Bronchial epithelial cell (primary cell): ENCODE measurements at regions not wholly inside any gene's neighbourhood (a gene's known extent, or its start where the extent isn't known, plus 50 kb on each side); places are given as distances from the start of the nearest gene placed in this dataset.
"Not testable (repeated sequence)": the region's sequence is repeated elsewhere in the genome, so short reads cannot be mapped to it uniquely, and the experiment has no call there.

Experiments used
- DNase-seq: peaks from one replicate; pipeline ENCODE4 v3.0.0-alpha.2; 2010; ENCODE audit warnings: low read depth
- FAIRE-seq: peaks from 2 replicates; lab custom pipeline; 2011; peaks lifted over from hg19 to GRCh38; lab: Jason Lieb, UNC
- H3K27me3 ChIP-seq: 2 replicates; pipeline ENCODE4 v1.5.1; 2011; ENCODE audit warnings: low read length; ENCODE audit not compliant: control insufficient read depth, insufficient read depth
- H3K36me3 ChIP-seq: 2 replicates; pipeline ENCODE4 v1.5.1; 2011; ENCODE audit warnings: low read length; ENCODE audit not compliant: control insufficient read depth, insufficient read depth
- H3K4me3 ChIP-seq: 2 replicates; pipeline ENCODE4 v1.5.1; 2011; ENCODE audit warnings: mild to moderate bottlenecking, low read depth, low read length, control low read depth
- CTCF ChIP-seq: IDR thresholded peaks from 2 replicates; pipeline ENCODE4 v1.5.1; 2011; ENCODE audit warnings: mild to moderate bottlenecking, moderate library complexity, low read length, control low read depth, inconsistent platforms; ENCODE audit not compliant: insufficient read depth, severe bottlenecking

DNA sequence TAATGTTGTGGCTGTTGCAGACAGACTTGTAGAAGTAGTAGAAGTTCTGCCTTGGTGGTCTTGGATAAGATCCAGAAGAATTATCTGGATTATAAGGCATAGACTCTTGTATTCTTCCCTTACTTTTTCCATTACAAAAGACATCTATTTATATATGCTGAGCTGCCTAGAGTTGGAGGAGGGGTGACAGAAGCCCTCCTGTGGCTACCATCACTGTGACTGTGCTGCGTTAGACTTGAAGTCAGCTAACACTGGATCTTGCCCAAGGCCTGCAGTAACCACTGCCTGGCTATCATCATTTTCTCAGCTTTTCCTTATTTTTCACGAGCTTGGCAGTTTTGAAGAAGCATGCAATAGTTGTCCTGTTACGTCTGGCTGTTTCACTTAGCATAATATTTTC, 684.8 kb upstream of the BCHE start:
- no peak overlapping the region for H3K4me3 ChIP-seq
- DNase-seq = no peak
- TF ChIP-seq CTCF = no peak
- no peaks in the 10 kb centered on the region for H3K36me3 ChIP-seq
- no peaks in the 10 kb centered on the region for H3K27me3 ChIP-seq
- FAIRE-seq = no peak

DNA sequence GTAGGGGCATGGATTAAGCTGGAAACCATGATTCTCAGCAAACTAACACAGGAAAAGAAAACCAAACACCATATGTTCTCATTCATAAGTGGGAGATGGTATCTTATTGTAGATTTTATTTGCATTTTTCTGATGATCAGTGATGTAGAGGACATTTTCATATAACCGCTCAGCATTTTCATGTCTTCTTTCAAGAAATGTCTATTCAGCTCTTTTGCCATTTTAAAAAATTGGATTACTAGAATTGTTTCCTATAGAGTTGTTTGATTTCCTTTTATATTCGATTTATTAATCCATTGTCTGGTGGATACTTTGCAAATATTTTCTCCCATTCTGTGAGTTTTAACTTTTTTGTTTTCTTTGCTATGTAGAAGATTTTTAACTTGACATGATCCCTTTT, 682.2 kb upstream of the BCHE start:
- Histone ChIP-seq H3K27me3 (no peaks in the 10 kb centered on the region), H3K36me3 (no peaks in the 10 kb centered on the region), H3K4me3 (no peak overlapping the region)
- no peak for FAIRE-seq
- DNase-seq = no peak
- no peak for TF ChIP-seq CTCF

GRCh38 chr3:166518040-166518439, 680.8 kb upstream of the BCHE start:
- Histone ChIP-seq H3K27me3 (no peaks in the 10 kb centered on the region), H3K36me3 (no peaks in the 10 kb centered on the region), H3K4me3 (no peak overlapping the region)
- no peak for FAIRE-seq
- no peak for DNase-seq
- TF ChIP-seq CTCF = no peak

DNA sequence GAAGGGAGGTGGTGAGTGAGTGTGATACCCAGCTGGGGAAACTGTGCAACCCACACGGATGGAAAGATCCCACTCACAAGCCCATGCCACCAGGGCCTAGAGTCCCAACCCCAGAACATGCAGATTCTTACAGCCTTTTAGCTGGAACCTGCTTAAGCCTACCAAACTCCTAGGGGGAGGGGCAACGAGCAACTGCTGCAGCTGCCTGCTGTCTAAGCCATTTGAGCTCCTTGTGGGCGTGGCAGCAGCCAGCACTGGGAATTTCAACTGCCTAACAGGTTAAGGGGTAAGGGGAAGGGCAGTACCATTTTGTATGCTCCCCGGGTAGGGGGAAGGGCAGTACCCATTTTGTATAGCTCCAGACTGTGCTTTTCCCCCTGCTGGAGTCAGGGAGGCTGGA, 673.2 kb upstream of the BCHE start:
- H3K4me3 ChIP-seq = no peak overlapping the region
- H3K36me3 ChIP-seq = no peaks in the 10 kb centered on the region
- H3K27me3 ChIP-seq = no peaks in the 10 kb centered on the region
- no peak for FAIRE-seq
- no peak for TF ChIP-seq CTCF
- DNase-seq = no peak

DNA sequence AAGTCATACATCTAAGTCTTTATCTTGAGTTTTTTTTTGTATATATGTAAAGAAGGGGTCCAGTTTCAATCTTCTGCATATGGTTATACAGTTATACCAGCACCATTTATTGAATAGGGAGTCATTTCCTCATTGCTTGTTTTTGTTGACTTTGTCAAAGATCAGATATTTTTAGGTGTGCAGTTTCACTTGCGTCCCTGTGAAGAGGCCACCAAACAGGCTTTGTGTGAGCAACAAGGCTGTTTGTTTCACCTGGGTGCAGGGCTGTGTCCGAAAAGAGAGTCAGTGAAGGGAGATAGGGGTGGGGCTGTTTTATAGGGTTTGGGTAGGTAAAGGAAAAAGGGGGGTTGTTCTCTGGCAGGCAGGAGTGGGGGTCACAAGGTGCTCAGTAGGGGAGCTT, 663.2 kb upstream of the BCHE start:
- DNase-seq, H3K36me3 ChIP-seq, H3K27me3 ChIP-seq, FAIRE-seq, H3K4me3 ChIP-seq: not testable (repeated sequence)

- H3K27me3 ChIP-seq = no peaks in the 10 kb centered on the region
- H3K4me3 ChIP-seq = no peak overlapping the region
- H3K36me3 ChIP-seq = no peaks in the 10 kb centered on the region
- no peak for TF ChIP-seq CTCF
- FAIRE-seq = no peak
- no peak for DNase-seq
Observed at GRCh38 chr3:166499636-166500035, 662.4 kb upstream of the BCHE start.
